ENCODE measurements at regions not wholly inside any gene's neighbourhood (a gene's known extent, or its start where the extent isn't known, plus 50 kb on each side); places are given as distances from the start of the nearest gene placed in this dataset.

DNA sequence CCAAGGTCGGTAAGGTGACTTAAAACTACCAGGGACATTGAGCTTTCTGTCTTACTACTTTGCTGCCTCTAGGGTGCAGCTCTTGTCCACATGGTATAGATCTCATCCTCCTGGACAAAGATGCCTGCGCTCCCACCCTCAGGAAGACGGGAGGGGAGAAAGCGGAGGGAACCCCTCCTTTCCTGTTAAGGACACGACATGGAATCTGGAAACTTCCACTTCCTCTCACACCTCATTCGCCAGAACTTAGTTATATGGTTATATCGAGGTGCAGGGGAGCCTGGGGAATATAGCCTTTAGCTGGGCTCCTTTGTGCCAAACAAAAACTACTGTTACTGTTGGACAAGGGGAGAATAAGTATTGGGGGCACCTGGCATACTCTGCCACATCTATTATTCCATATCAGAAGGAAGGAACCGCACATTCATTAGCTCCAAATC is 224.3 kb upstream of the TSHZ2 start:
- no peak overlapping the region for H3K4me3 ChIP-seq (ENCODE audit: low read length)
- no peak for DNase-seq (ENCODE audit: low read depth)
- TF ChIP-seq, protein P1, sequence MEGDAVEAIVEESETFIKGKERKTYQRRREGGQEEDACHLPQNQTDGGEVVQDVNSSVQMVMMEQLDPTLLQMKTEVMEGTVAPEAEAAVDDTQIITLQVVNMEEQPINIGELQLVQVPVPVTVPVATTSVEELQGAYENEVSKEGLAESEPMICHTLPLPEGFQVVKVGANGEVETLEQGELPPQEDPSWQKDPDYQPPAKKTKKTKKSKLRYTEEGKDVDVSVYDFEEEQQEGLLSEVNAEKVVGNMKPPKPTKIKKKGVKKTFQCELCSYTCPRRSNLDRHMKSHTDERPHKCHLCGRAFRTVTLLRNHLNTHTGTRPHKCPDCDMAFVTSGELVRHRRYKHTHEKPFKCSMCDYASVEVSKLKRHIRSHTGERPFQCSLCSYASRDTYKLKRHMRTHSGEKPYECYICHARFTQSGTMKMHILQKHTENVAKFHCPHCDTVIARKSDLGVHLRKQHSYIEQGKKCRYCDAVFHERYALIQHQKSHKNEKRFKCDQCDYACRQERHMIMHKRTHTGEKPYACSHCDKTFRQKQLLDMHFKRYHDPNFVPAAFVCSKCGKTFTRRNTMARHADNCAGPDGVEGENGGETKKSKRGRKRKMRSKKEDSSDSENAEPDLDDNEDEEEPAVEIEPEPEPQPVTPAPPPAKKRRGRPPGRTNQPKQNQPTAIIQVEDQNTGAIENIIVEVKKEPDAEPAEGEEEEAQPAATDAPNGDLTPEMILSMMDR (conservative IDR thresholded peaks at IDR 0.05; ENCODE audit: low read depth, low read length): peak; percentile 13

DNA sequence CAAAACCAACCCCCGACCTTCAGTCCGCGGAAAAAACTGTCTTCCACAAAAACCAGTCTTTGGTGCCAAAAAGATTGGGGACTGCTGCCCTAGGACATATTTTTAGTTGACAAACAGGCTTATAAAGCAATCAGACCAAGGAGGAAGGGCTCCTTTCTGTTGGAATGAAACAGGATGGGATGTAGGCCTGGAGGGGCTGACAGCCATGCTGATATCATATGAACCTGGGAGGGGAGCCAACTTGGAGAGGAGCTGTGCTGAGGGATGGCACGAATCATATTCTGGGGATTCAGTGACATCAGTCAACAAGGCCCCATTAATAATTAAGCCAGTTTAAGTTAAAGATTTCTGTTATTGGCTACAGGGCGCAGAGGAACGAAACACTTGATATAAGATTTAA is 225.4 kb upstream of the TSHZ2 start:
- TF ChIP-seq, protein P1 (conservative IDR thresholded peaks at IDR 0.05; ENCODE audit: low read depth, low read length): no peak
- no peak for DNase-seq (ENCODE audit: low read depth)

DNA sequence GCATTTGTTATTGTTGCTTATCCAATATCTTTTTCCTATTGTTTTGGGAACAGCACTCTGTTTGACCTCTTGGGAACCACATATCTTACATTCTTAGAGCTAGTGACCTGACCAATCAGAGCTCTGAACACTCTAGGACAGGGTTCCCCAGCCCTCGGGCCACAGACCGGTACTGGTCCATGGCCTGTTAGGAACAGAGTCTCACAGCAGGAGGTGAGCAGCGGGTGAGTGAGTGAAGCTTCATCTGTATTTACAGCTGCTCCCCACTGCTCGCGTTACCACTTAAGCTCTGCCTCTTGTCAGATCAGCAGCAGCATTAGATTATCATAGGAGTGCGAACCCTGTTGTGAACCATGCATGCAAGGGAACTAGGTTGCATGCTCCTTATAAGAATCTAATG is 226.0 kb upstream of the TSHZ2 start:
- TF ChIP-seq, protein P1 (conservative IDR thresholded peaks at IDR 0.05; ENCODE audit: low read depth, low read length): no peak
- DNase-seq (ENCODE audit: low read depth): no peak
- H3K4me3 ChIP-seq (ENCODE audit: low read length): no peak overlapping the region

More for the DNA sequence above, 225.4 kb upstream of the TSHZ2 start:
- no peak overlapping the region for H3K4me3 ChIP-seq (ENCODE audit: low read length)

DNA sequence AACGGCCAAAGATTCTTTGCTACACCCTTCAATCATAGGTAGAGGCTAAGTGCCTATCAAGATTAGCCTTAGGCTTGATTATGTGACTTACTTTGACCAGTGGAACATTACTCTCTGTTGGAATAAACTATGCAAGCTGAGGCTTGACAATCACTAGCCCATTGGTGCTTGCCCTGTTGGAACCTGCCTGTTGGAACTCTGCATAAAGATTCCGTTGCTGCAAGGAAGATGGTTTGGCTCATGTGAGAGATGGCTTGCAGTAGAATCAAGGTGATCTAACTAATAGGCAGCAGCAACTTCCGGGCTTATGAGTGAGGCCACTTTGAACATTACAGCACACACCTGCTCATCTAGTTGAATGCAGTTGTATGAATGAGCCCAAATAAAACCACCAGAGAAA is 227.7 kb upstream of the TSHZ2 start:
- TF ChIP-seq, protein P1 (conservative IDR thresholded peaks at IDR 0.05; ENCODE audit: low read depth, low read length): no peak
- DNase-seq (ENCODE audit: low read depth): no peak
- H3K4me3 ChIP-seq (ENCODE audit: low read length): no peak overlapping the region

DNA sequence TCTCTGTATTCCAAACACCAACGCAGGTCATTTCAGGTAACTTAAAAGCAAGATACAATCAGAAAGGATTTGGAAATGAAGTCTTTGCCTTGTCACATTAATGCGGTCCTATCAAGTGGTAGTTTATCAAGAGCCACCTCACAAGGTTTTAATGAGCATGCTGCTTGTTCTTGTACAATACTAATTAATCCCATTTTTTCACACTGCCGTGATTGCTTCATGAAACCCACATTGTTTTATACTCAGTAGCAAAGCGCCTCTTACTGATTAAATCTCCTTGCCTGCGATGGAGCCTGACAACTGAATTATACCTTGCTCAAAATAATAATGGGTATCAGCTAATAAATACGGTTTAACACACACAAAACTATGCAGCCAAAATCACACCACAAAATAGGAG is 234.1 kb upstream of the TSHZ2 start:
- TF ChIP-seq, protein P1 (conservative IDR thresholded peaks at IDR 0.05; ENCODE audit: low read depth, low read length): no peak
- H3K4me3 ChIP-seq (ENCODE audit: low read length): no peak overlapping the region
- DNase-seq (ENCODE audit: low read depth): no peak

DNA sequence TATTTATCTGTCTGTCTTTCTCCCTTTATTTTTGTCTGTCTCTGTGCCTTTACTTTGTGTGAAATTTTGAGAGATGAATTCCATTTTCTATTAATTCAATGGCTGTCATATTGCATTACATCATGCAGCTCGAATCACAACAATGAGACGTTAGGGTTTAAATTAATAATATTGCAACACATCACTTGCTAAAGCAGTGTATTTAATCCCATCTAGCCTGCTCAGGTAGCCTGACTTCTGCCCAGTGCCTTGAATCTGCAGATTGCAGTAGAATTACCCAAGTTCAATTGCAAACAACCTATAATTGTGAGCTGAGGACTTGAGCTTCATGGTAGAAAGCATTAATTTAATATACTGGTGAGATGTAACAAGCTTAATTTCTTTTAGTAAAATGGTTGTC is 235.7 kb upstream of the TSHZ2 start:
- TF ChIP-seq, protein P1 (conservative IDR thresholded peaks at IDR 0.05; ENCODE audit: low read depth, low read length): no peak
- no peak overlapping the region for H3K4me3 ChIP-seq (ENCODE audit: low read length)
- DNase-seq (ENCODE audit: low read depth): no peak

DNA sequence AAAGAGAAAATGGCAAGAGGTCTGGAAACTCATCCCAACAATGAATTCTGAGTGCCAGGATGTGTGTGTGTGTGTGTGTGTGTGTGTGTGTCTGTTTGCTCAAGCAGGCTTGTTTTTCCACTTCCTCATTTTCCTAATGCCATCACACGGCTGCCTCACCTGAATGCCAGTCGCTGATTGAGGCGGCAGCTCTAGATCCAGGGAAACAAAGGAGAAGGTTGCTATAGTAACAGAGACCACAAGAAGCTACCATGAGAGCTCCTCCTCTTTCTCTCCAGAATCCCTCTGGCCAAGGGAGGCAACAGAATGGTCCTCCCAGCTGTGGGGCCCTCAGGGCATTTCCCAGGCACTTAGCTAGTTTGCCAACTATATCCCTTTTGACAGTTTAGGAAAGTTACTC is 241.1 kb upstream of the TSHZ2 start:
- H3K4me3 ChIP-seq (ENCODE audit: low read length): no peak overlapping the region
- TF ChIP-seq, protein P1 (conservative IDR thresholded peaks at IDR 0.05; ENCODE audit: low read depth, low read length): no peak
- no peak for DNase-seq (ENCODE audit: low read depth)
